GM23338 (cell line): ENCODE measurements at regions not wholly inside any gene's neighbourhood (a gene's known extent, or its start where the extent isn't known, plus 50 kb on each side); places are given as distances from the start of the nearest gene placed in this dataset.

ENCODE experiments used
- ATAC-seq: fragments of 200-7000 bp; cut with Tn5 transposase; 3 replicates; pipeline ENCODE4 v1.9.1; 2020
- DNase-seq: peaks from one replicate; pipeline ENCODE4 v3.0.0-alpha.2; 2015; ENCODE audit warnings: low spot score
- H2AFZ ChIP-seq: fragments of 200-600 bp; sonication (generic); 2 replicates; pipeline ENCODE4 v1.8.0; 2016; ENCODE audit warnings: antibody characterized with exemption, mild to moderate bottlenecking, moderate library complexity
- H3F3A ChIP-seq: fragments of 200-600 bp; sonication (generic); replicated peaks from 2 replicates; pipeline ENCODE4 v1.8.0; 2017; ENCODE audit warnings: antibody characterized with exemption, mixed run types, low read depth
- H3K27ac ChIP-seq: fragments of 200-600 bp; sonication (generic); 2 replicates; pipeline ENCODE4 v1.6.1; 2016; ENCODE audit warnings: low read depth
- H3K27me3 ChIP-seq: fragments of 200-600 bp; sonication (generic); 2 replicates; pipeline ENCODE4 v1.8.0; 2016; ENCODE audit warnings: mild to moderate bottlenecking, mixed run types, moderate library complexity; ENCODE audit not compliant: insufficient read depth
- H3K36me3 ChIP-seq: fragments of 200-600 bp; sonication (generic); 2 replicates; pipeline ENCODE4 v1.8.0; 2016; ENCODE audit warnings: mild to moderate bottlenecking; ENCODE audit not compliant: insufficient read depth
- H3K4me1 ChIP-seq: fragments of 200-600 bp; sonication (generic); 2 replicates; pipeline ENCODE4 v1.8.0; 2016; ENCODE audit warnings: mild to moderate bottlenecking, moderate library complexity; ENCODE audit not compliant: insufficient read depth
- H3K4me2 ChIP-seq: fragments of 200-600 bp; sonication (generic); 2 replicates; pipeline ENCODE4 v1.7.1; 2017; ENCODE audit warnings: mixed run types
- H3K4me3 ChIP-seq: fragments of 200-600 bp; sonication (generic); 2 replicates; pipeline ENCODE4 v1.6.1; 2016; ENCODE audit warnings: mixed run types
- H3K79me2 ChIP-seq: fragments of 200-600 bp; sonication (generic); replicated peaks from 2 replicates; pipeline ENCODE4 v1.8.0; 2017; ENCODE audit warnings: mild to moderate bottlenecking; ENCODE audit not compliant: insufficient read depth
- H3K9me2 ChIP-seq: fragments of 200-600 bp; sonication (generic); 2 replicates; pipeline ENCODE4 v1.8.0; 2017; ENCODE audit not compliant: insufficient read depth
- H4K20me1 ChIP-seq: fragments of 200-600 bp; sonication (generic); replicated peaks from 2 replicates; pipeline ENCODE4 v1.8.0; 2017; ENCODE audit warnings: mild to moderate bottlenecking; ENCODE audit not compliant: insufficient read depth
- H3K27ac Mint-ChIP-seq: 2 replicates; pipeline ENCODE4 v1.8.0; 2020; ENCODE audit warnings: inconsistent platforms, mild to moderate bottlenecking, moderate library complexity, mixed read lengths
- H3K27me3 Mint-ChIP-seq: 3 replicates; pipeline ENCODE4 v1.8.0; 2022; ENCODE audit warnings: low read depth, mild to moderate bottlenecking, moderate library complexity, mixed read lengths, inconsistent platforms; ENCODE audit not compliant: insufficient read depth, poor library complexity
- H3K36me3 Mint-ChIP-seq: 3 replicates; pipeline ENCODE4 v1.8.0; 2021; ENCODE audit warnings: low read depth, mild to moderate bottlenecking, inconsistent platforms, moderate library complexity, mixed read lengths
- H3K4me1 Mint-ChIP-seq: 3 replicates; pipeline ENCODE4 v1.8.0; 2020; ENCODE audit warnings: mild to moderate bottlenecking, inconsistent platforms, mixed read lengths
- H3K4me3 Mint-ChIP-seq: 3 replicates; pipeline ENCODE4 v1.8.0; 2021; ENCODE audit warnings: moderate library complexity, mild to moderate bottlenecking, inconsistent platforms, mixed read lengths
- H3K9me3 Mint-ChIP-seq: 3 replicates; pipeline ENCODE4 v1.8.0; 2020; ENCODE audit warnings: moderate library complexity, mild to moderate bottlenecking, inconsistent platforms, mixed read lengths
- CREB1 ChIP-seq: fragments of 250-450 bp; sonication (Bioruptor Pico); IDR thresholded peaks from 2 replicates; pipeline ENCODE4 v1.5.0; 2020; ENCODE audit warnings: low read depth, mild to moderate bottlenecking, moderate library complexity
- EZH2 ChIP-seq: fragments of 200-600 bp; sonication (generic); IDR thresholded peaks from one replicate; pipeline ENCODE4 v1.8.0; 2017; ENCODE audit warnings: antibody characterized with exemption, mild to moderate bottlenecking, low read depth; ENCODE audit not compliant: unreplicated experiment
- EZH2phosphoT487 ChIP-seq: fragments of 200-600 bp; sonication (generic); IDR thresholded peaks from one replicate; pipeline ENCODE4 v1.8.1; 2018; ENCODE audit warnings: antibody characterized with exemption; ENCODE audit not compliant: unreplicated experiment
- JUNB ChIP-seq: IDR thresholded peaks from one replicate; pipeline ENCODE4 v1.6.1; 2016; ENCODE audit warnings: antibody characterized with exemption; ENCODE audit not compliant: unreplicated experiment
- NANOG ChIP-seq: IDR thresholded peaks from 2 replicates; pipeline ENCODE4 v1.6.1; 2016; ENCODE audit warnings: antibody characterized with exemption, borderline replicate concordance
- POLR2AphosphoS5 ChIP-seq: IDR thresholded peaks from 2 replicates; pipeline ENCODE4 v1.6.1; 2016; ENCODE audit warnings: antibody characterized with exemption, low read depth
- STAT1 ChIP-seq: IDR thresholded peaks from one replicate; pipeline ENCODE4 v1.6.1; 2016; ENCODE audit warnings: antibody characterized with exemption; ENCODE audit not compliant: unreplicated experiment
- ZNF114 ChIP-seq: fragments of 250-450 bp; sonication (Bioruptor Pico); IDR thresholded peaks from 2 replicates; pipeline ENCODE4 v1.5.0; 2020; ENCODE audit warnings: mild to moderate bottlenecking, moderate library complexity
- ZNF331 ChIP-seq: fragments of 250-450 bp; sonication (Bioruptor Pico); IDR thresholded peaks from 2 replicates; pipeline ENCODE4 v1.5.0; 2020; ENCODE audit warnings: low read depth, mild to moderate bottlenecking, moderate library complexity
- TF ChIP-seq, protein P1 (sequence below): IDR thresholded peaks from 2 replicates; pipeline ENCODE4 v1.6.1; 2016; ENCODE audit warnings: antibody characterized with exemption
- TF ChIP-seq, protein P2 (sequence below): IDR thresholded peaks from one replicate; pipeline ENCODE4 v1.6.1; 2018; ENCODE audit warnings: antibody characterized with exemption; ENCODE audit not compliant: unreplicated experiment
- TF ChIP-seq, protein P3 (sequence below): fragments of 250-450 bp; sonication (Bioruptor Pico); IDR thresholded peaks from 2 replicates; pipeline ENCODE4 v1.5.0; 2020; ENCODE audit warnings: mild to moderate bottlenecking, moderate library complexity
- TF ChIP-seq, protein P4 (sequence below), 2 experiments: fragments of 200-600 bp in 1 of 2; sonication (generic) in 1 of 2; conservative IDR thresholded peaks; 2 replicates each; pipeline versions ENCODE4 v1.5.1 to v1.6.1; 2016 to 2017; ENCODE audit warnings: antibody characterized with exemption in 2 of 2, low read depth in 2 of 2, mild to moderate bottlenecking in 2 of 2, moderate library complexity in 1 of 2

DNA sequence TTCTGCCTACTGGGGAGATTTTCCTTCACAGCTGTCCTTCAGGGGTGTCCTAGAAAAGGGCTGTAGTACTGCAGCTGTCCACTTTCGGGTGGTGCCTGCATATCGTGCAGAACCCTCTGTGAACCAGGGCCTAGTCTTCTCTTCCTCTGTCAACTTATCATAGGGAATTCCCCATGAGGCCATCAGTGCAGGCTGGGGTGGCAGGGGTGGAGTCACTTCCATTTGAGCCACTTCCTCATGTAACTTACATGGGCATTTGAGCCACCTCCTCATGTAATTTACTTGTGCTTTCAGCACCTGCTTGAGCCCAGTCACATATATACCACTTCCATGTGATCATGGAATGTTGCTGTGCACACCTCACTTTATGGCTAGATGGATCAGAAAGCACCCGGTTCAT lies 742.0 kb upstream of the RGMB start:
- Mint-ChIP-seq H3K36me3 (peaks cover 3% of the 10 kb centered on the region; the same call in 1 of the 3 replicates), H3K4me3 (no peak overlapping the region)

More for the DNA sequence above, 742.0 kb upstream of the RGMB start:
- Histone ChIP-seq H3K27ac (no peak overlapping the region), H4K20me1 (no peaks in the 10 kb centered on the region), H3F3A (no peaks in the 10 kb centered on the region), H3K9me2 (peaks cover 4% of the 10 kb centered on the region; the same call in 1 of the 2 replicates), H2AFZ (no peak overlapping the region), H3K79me2 (no peaks in the 10 kb centered on the region), H3K4me2 (no peak overlapping the region), H3K27me3 (no peaks in the 10 kb centered on the region), H3K4me1 (no peaks in the 10 kb centered on the region), H3K36me3 (no peaks in the 10 kb centered on the region), H3K4me3 (no peak overlapping the region)
- Mint-ChIP-seq H3K27me3 (peaks cover 3% of the 10 kb centered on the region), H3K27ac (no peak overlapping the region), H3K9me3 (peaks cover 19% of the 10 kb centered on the region; the same call in 2 of the 3 replicates), H3K4me1 (no peaks in the 10 kb centered on the region)
- DNase-seq (no peak), ATAC-seq (no peak)
- TF ChIP-seq, protein P1, sequence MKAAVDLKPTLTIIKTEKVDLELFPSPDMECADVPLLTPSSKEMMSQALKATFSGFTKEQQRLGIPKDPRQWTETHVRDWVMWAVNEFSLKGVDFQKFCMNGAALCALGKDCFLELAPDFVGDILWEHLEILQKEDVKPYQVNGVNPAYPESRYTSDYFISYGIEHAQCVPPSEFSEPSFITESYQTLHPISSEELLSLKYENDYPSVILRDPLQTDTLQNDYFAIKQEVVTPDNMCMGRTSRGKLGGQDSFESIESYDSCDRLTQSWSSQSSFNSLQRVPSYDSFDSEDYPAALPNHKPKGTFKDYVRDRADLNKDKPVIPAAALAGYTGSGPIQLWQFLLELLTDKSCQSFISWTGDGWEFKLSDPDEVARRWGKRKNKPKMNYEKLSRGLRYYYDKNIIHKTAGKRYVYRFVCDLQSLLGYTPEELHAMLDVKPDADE = no peak
- TF ChIP-seq CREB1 (CRISPR knock-in tag) (no peak), EZH2phosphoT487 (no peak), POLR2AphosphoS5 (no peak), ZNF331 (CRISPR knock-in tag) (no peak), NANOG (no peak), ZNF114 (CRISPR knock-in tag) (no peak), STAT1 (no peak), JUNB (no peak), EZH2 (no peak)
- TF ChIP-seq, protein P2, sequence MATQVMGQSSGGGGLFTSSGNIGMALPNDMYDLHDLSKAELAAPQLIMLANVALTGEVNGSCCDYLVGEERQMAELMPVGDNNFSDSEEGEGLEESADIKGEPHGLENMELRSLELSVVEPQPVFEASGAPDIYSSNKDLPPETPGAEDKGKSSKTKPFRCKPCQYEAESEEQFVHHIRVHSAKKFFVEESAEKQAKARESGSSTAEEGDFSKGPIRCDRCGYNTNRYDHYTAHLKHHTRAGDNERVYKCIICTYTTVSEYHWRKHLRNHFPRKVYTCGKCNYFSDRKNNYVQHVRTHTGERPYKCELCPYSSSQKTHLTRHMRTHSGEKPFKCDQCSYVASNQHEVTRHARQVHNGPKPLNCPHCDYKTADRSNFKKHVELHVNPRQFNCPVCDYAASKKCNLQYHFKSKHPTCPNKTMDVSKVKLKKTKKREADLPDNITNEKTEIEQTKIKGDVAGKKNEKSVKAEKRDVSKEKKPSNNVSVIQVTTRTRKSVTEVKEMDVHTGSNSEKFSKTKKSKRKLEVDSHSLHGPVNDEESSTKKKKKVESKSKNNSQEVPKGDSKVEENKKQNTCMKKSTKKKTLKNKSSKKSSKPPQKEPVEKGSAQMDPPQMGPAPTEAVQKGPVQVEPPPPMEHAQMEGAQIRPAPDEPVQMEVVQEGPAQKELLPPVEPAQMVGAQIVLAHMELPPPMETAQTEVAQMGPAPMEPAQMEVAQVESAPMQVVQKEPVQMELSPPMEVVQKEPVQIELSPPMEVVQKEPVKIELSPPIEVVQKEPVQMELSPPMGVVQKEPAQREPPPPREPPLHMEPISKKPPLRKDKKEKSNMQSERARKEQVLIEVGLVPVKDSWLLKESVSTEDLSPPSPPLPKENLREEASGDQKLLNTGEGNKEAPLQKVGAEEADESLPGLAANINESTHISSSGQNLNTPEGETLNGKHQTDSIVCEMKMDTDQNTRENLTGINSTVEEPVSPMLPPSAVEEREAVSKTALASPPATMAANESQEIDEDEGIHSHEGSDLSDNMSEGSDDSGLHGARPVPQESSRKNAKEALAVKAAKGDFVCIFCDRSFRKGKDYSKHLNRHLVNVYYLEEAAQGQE = no peak
- TF ChIP-seq, protein P3, sequence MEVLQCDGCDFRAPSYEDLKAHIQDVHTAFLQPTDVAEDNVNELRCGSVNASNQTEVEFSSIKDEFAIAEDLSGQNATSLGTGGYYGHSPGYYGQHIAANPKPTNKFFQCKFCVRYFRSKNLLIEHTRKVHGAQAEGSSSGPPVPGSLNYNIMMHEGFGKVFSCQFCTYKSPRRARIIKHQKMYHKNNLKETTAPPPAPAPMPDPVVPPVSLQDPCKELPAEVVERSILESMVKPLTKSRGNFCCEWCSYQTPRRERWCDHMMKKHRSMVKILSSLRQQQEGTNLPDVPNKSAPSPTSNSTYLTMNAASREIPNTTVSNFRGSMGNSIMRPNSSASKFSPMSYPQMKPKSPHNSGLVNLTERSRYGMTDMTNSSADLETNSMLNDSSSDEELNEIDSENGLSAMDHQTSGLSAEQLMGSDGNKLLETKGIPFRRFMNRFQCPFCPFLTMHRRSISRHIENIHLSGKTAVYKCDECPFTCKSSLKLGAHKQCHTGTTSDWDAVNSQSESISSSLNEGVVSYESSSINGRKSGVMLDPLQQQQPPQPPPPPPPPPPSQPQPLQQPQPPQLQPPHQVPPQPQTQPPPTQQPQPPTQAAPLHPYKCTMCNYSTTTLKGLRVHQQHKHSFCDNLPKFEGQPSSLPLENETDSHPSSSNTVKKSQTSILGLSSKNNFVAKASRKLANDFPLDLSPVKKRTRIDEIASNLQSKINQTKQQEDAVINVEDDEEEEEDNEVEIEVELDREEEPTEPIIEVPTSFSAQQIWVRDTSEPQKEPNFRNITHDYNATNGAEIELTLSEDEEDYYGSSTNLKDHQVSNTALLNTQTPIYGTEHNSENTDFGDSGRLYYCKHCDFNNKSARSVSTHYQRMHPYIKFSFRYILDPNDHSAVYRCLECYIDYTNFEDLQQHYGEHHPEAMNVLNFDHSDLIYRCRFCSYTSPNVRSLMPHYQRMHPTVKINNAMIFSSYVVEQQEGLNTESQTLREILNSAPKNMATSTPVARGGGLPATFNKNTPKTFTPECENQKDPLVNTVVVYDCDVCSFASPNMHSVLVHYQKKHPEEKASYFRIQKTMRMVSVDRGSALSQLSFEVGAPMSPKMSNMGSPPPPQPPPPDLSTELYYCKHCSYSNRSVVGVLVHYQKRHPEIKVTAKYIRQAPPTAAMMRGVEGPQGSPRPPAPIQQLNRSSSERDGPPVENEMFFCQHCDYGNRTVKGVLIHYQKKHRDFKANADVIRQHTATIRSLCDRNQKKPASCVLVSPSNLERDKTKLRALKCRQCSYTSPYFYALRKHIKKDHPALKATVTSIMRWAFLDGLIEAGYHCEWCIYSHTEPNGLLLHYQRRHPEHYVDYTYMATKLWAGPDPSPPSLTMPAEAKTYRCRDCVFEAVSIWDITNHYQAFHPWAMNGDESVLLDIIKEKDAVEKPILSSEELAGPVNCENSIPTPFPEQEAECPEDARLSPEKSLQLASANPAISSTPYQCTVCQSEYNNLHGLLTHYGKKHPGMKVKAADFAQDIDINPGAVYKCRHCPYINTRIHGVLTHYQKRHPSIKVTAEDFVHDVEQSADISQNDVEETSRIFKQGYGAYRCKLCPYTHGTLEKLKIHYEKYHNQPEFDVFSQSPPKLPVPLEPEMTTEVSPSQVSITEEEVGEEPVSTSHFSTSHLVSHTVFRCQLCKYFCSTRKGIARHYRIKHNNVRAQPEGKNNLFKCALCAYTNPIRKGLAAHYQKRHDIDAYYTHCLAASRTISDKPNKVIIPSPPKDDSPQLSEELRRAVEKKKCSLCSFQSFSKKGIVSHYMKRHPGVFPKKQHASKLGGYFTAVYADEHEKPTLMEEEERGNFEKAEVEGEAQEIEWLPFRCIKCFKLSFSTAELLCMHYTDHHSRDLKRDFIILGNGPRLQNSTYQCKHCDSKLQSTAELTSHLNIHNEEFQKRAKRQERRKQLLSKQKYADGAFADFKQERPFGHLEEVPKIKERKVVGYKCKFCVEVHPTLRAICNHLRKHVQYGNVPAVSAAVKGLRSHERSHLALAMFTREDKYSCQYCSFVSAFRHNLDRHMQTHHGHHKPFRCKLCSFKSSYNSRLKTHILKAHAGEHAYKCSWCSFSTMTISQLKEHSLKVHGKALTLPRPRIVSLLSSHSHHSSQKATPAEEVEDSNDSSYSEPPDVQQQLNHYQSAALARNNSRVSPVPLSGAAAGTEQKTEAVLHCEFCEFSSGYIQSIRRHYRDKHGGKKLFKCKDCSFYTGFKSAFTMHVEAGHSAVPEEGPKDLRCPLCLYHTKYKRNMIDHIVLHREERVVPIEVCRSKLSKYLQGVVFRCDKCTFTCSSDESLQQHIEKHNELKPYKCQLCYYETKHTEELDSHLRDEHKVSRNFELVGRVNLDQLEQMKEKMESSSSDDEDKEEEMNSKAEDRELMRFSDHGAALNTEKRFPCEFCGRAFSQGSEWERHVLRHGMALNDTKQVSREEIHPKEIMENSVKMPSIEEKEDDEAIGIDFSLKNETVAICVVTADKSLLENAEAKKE (CRISPR knock-in tag) = no peak
- TF ChIP-seq, protein P4, sequence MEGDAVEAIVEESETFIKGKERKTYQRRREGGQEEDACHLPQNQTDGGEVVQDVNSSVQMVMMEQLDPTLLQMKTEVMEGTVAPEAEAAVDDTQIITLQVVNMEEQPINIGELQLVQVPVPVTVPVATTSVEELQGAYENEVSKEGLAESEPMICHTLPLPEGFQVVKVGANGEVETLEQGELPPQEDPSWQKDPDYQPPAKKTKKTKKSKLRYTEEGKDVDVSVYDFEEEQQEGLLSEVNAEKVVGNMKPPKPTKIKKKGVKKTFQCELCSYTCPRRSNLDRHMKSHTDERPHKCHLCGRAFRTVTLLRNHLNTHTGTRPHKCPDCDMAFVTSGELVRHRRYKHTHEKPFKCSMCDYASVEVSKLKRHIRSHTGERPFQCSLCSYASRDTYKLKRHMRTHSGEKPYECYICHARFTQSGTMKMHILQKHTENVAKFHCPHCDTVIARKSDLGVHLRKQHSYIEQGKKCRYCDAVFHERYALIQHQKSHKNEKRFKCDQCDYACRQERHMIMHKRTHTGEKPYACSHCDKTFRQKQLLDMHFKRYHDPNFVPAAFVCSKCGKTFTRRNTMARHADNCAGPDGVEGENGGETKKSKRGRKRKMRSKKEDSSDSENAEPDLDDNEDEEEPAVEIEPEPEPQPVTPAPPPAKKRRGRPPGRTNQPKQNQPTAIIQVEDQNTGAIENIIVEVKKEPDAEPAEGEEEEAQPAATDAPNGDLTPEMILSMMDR (conservative IDR thresholded peaks at IDR 0.05; ENCODE audit: low read depth in 2 of 2) = no peak
